Skeletal muscle tissue (tissue), 3 donors: ENCODE measurements at regions not wholly inside any gene's neighbourhood (a gene's known extent, or its start where the extent isn't known, plus 50 kb on each side); places are given as distances from the start of the nearest gene placed in this dataset.
"Not testable (repeated sequence)": the region's sequence is repeated elsewhere in the genome, so short reads cannot be mapped to it uniquely, and the experiment has no call there.

Experiments
- H3K27ac ChIP-seq: one replicate; pipeline ENCODE4 v1.7.0; 2013; ENCODE audit warnings: mild to moderate bottlenecking, low read depth, low read length, inconsistent platforms
- H3K27me3 ChIP-seq, 3 donors: one replicate each; pipeline ENCODE4 v1.7.0; 2013; ENCODE audit warnings: low read length in 3 of 3; ENCODE audit not compliant: control insufficient read depth in 3 of 3, insufficient read depth in 3 of 3
- H3K36me3 ChIP-seq, 3 donors: one replicate each; pipeline ENCODE4 v1.7.0; 2013; ENCODE audit warnings: low read length in 3 of 3; ENCODE audit not compliant: control insufficient read depth in 3 of 3, insufficient read depth in 3 of 3
- H3K4me1 ChIP-seq, 3 donors: one replicate each; pipeline ENCODE4 v1.7.0; 2013; ENCODE audit warnings: low read length in 3 of 3, mild to moderate bottlenecking in 3 of 3; ENCODE audit not compliant: control insufficient read depth in 3 of 3, insufficient read depth in 3 of 3
- H3K4me3 ChIP-seq, 3 donors: one replicate each; pipeline ENCODE4 v1.7.0; 2013; ENCODE audit warnings: low read length in 3 of 3
- H3K9ac ChIP-seq, 3 donors: one replicate each; pipeline ENCODE4 v1.7.0; 2013; ENCODE audit warnings: low read length in 3 of 3, mild to moderate bottlenecking in 3 of 3, moderate library complexity in 2 of 3, low read depth in 1 of 3
- H3K9me3 ChIP-seq, 3 donors: one replicate each; pipeline ENCODE4 v1.7.0; 2013; ENCODE audit warnings: low read length in 3 of 3; ENCODE audit not compliant: control insufficient read depth in 3 of 3
- donor health status: Osteomylitis.

GRCh38 chr6:20335872-20336271 lies 65.8 kb upstream of the E2F3 start:
- Histone ChIP-seq H3K4me3 (no peak overlapping the region), H3K9me3 (no peaks in the 10 kb centered on the region), H3K36me3 (no peaks in the 10 kb centered on the region), H3K27ac (no peak overlapping the region), H3K9ac (no peak overlapping the region), H3K4me1 (peaks cover 3 to 7% (median 5%) of the 10 kb centered on the region in 3 donors), H3K27me3 (no peaks in the 10 kb centered on the region)

GRCh38 chr6:20338156-20338555 lies 63.5 kb upstream of the E2F3 start:
- Histone ChIP-seq H3K27ac (no peak overlapping the region), H3K4me1 (peaks cover 0 to 2% (median 0%) of the 10 kb centered on the region in 3 donors), H3K36me3 (no peaks in the 10 kb centered on the region), H3K9ac (no peak overlapping the region), H3K27me3 (no peaks in the 10 kb centered on the region), H3K9me3 (no peaks in the 10 kb centered on the region), H3K4me3 (no peak overlapping the region)

GRCh38 chr6:20340068-20340848 lies 61.4 kb upstream of the E2F3 start:
- Histone ChIP-seq H3K4me1 (peaks cover 0 to under 1% (median 0%) of the 10 kb centered on the region in 3 donors), H3K27me3 (no peaks in the 10 kb centered on the region), H3K4me3 (no peak overlapping the region), H3K9ac (no peak overlapping the region), H3K27ac (no peak overlapping the region), H3K9me3 (no peaks in the 10 kb centered on the region), H3K36me3 (no peaks in the 10 kb centered on the region)

DNA sequence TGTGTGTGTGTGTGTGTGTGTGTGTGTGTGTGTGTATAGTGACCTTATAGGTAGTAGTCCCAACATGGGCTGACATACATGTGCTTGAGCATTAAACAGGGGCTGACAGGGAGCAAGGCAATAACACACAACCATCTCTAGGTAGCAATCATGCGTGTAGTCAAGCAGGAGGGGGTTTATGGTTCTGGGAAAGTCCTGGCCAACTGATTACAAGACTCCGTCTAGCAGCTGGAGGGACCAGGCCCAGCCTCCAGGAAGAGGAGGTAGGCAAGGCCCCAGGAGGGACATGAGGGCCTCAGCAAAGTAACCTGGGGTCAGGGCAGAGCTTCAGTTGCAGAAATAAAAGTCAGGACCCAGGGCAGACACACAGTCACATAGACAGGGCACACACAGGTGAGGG lies 60.6 kb upstream of the E2F3 start:
- no peaks in the 10 kb centered on the region for H3K36me3 ChIP-seq
- no peaks in the 10 kb centered on the region for H3K9me3 ChIP-seq
- no peak overlapping the region for H3K9ac ChIP-seq
- H3K4me1 ChIP-seq = no peaks in the 10 kb centered on the region
- no peak overlapping the region for H3K4me3 ChIP-seq
- no peak overlapping the region for H3K27ac ChIP-seq
- H3K27me3 ChIP-seq = no peaks in the 10 kb centered on the region

GRCh38 chr6:20341564-20341963 lies 60.1 kb upstream of the E2F3 start:
- Histone ChIP-seq H3K9me3 (no peaks in the 10 kb centered on the region), H3K27me3 (no peaks in the 10 kb centered on the region), H3K4me3 (no peak overlapping the region), H3K4me1 (no peaks in the 10 kb centered on the region), H3K27ac (no peak overlapping the region), H3K9ac (no peak overlapping the region), H3K36me3 (no peaks in the 10 kb centered on the region)

- not testable (repeated sequence) for H3K27ac ChIP-seq, H3K9me3 ChIP-seq, H3K9ac ChIP-seq, H3K27me3 ChIP-seq, H3K4me1 ChIP-seq, H3K4me3 ChIP-seq, H3K36me3 ChIP-seq
These were observed 54.7 kb upstream of the E2F3 start for GRCh38 chr6:20346948-20347347.

DNA sequence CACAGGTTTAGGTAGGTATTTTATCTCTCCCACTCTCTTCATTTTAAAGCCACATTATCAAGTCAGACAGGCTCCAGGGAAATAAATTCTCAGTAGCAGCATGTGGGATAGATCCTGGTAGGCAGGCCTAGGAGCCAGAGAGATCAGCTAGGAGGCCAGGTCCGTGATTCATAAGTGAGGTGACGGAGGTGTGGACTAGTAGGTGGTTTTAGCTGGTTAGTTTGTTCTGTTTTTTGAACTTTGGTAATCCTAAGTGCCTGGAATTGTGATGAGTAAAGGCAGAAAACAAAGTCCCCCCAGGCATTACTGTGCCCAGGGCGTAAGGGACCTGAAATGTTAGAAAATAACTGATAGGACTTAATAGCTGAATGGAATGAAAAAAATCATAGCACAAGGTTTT lies 53.6 kb upstream of the E2F3 start:
- no peaks in the 10 kb centered on the region for H3K4me1 ChIP-seq
- peaks cover 0 to 1% (median 1%) of the 10 kb centered on the region in 3 donors for H3K9me3 ChIP-seq
- H3K27ac ChIP-seq = no peak overlapping the region
- no peaks in the 10 kb centered on the region for H3K36me3 ChIP-seq
- H3K9ac ChIP-seq = no peak overlapping the region
- no peaks in the 10 kb centered on the region for H3K27me3 ChIP-seq
- H3K4me3 ChIP-seq = no peak overlapping the region

DNA sequence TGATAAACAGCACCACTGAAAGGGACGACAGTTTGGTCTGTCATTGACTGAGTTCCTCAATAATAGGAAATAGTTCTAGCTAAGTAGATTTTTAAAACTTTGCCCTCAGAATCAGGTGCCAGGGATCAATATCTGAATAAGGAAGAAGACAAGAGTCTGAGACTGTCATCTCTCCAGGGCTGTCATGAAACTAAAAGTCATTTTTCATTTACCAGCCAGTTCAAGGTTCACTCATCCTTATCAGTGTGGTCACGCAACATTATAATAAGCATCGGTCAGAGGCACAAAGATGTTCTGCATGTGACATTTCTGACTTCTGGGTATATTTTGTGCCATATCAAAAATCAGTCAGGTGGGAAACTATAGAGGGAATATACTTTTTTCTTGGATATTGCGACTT lies 52.5 kb upstream of the E2F3 start:
- H3K9me3 ChIP-seq = peaks cover 3 to 6% (median 5%) of the 10 kb centered on the region in 3 donors
- no peak overlapping the region for H3K4me3 ChIP-seq
- no peak overlapping the region for H3K9ac ChIP-seq
- H3K4me1 ChIP-seq = no peaks in the 10 kb centered on the region
- H3K36me3 ChIP-seq = no peaks in the 10 kb centered on the region
- H3K27ac ChIP-seq = no peak overlapping the region
- no peaks in the 10 kb centered on the region for H3K27me3 ChIP-seq

DNA sequence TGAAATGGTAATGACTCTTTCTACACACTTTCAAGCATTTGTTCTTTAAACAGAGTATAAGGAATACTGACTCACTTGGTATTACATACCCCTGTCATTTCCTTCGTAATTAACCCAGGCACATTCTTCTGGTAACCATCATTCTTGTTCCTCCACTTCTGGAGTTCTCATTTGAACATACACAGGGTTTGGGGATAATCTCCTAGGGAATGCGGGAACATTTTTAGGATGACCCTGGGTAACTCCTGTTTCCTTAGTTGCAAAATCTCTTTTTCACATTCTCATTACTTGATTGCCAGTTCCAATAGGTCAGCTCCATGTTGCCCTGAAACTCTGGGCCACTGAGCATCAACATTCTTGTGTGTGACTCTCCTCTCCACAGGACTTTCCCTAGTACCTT lies 51.5 kb upstream of the E2F3 start:
- Histone ChIP-seq H3K4me1 (no peaks in the 10 kb centered on the region), H3K27ac (no peak overlapping the region), H3K9ac (no peak overlapping the region), H3K36me3 (no peaks in the 10 kb centered on the region), H3K27me3 (no peaks in the 10 kb centered on the region), H3K9me3 (peaks cover 3 to 6% (median 5%) of the 10 kb centered on the region in 3 donors), H3K4me3 (no peak overlapping the region)

DNA sequence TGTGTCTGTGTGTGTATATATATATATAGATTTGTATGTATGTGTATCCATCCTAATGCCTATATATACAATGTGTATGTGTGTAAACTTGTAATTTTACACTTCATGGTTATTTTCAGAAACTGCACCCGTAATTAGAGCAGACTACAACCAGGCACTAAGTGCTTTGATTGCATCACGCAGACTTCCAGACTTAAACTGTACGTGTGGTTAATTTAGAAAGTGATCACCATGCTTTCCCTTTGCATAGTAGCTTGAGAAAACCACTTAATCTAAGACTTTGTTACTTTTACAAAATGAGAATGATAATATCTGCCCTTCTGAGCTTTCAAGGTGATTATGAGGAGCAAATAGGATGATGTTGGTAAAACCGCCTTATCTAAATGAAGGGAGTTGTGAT lies 50.1 kb upstream of the E2F3 start:
- Histone ChIP-seq H3K36me3 (no peaks in the 10 kb centered on the region), H3K9ac (no peak overlapping the region), H3K4me3 (no peak overlapping the region), H3K9me3 (peaks cover 3 to 6% (median 5%) of the 10 kb centered on the region in 3 donors), H3K27me3 (no peaks in the 10 kb centered on the region), H3K27ac (no peak overlapping the region), H3K4me1 (no peaks in the 10 kb centered on the region)
